SK-N-SH (cell line): ENCODE measurements at regions not wholly inside any gene's neighbourhood (a gene's known extent, or its start where the extent isn't known, plus 50 kb on each side); places are given as distances from the start of the nearest gene placed in this dataset.

ENCODE experiments used
- CTCF ChIP-seq: fragments of 200-600 bp; sonication (generic); IDR thresholded peaks from 2 replicates; pipeline ENCODE4 v1.6.1; 2017; ENCODE audit warnings: antibody characterized with exemption, mild to moderate bottlenecking, moderate library complexity
- EP300 ChIP-seq, 2 experiments: IDR thresholded peaks; 2 replicates each; pipeline versions ENCODE4 v1.4.0 to v1.6.1; 2012; ENCODE audit warnings: borderline replicate concordance in 1 of 2, low read depth in 1 of 2, low read length in 1 of 2
- POLR2AphosphoS5 ChIP-seq: IDR thresholded peaks from 2 replicates; pipeline ENCODE4 v1.6.1; 2012; ENCODE audit warnings: low read depth, low read length

DNA sequence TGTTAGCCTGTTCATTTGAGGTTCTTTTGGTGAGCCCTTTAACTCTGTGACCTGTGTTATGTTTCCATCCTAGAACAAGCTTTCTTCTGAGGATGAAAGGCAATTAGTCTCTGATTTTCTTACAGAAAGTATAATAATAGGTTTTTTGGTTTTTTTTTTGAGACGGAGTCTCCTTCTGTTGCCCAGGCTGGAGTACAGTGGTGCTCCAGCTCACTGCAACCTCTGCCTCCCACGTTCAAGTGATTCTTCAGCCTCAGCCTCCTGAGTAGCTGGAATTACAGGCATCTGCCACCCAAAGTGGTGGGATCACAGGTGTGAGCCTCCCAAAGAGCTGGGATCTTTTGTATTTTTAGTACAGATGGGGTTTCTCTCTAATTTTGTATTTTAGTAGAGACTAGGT, 52.7 kb upstream of the SYNE2 start:
- TF ChIP-seq CTCF, result no peak
- no peak for TF ChIP-seq POLR2AphosphoS5
- no peak for TF ChIP-seq EP300 (IDR thresholded peaks at IDR 0.05; ENCODE audit: borderline replicate concordance in 1 of 2, low read depth in 1 of 2, low read length in 1 of 2)
